Right lung (tissue), 2 donors: ENCODE measurements at regions not wholly inside any gene's neighbourhood (a gene's known extent, or its start where the extent isn't known, plus 50 kb on each side); places are given as distances from the start of the nearest gene placed in this dataset.
A peak's percentile ranks its signal among the peaks of the same experiment; 100 is the strongest.
"Not testable (repeated sequence)": the region's sequence is repeated elsewhere in the genome, so short reads cannot be mapped to it uniquely, and the experiment has no call there.

ENCODE experiments used
- DNase-seq, 2 donors: peaks; one replicate each; pipeline ENCODE4 v3.0.0-alpha.2; 2013

- not testable (repeated sequence) for DNase-seq
Measured at GRCh38 chr10:94124147-94124546, 130.4 kb downstream of the PLCE1 start.

- not testable (repeated sequence) for DNase-seq
Measured at GRCh38 chr10:94125268-94125667, 131.5 kb downstream of the PLCE1 start.

DNA sequence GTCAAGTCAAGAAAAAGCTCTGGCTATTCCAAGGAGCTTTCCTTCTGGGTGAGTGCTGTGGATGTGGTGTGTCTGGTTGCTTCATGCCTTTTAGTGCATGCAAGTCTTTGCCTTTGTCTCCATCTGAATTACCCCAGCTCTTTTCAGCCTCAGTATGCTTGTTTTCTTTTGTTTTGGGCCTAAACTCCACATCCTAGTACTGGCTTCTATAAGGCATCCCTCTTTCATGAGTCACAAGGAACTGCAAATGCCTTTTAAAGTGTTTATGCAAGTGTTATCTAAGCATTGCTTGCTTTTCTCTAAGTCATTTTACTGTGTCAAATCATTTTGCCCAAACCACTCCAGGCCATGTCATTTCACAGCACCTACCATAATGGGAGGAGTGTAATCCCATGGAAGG is 132.1 kb downstream of the PLCE1 start:
- DNase-seq: no peak

- no peak for DNase-seq
Measured at GRCh38 chr10:94129393-94130130, 135.8 kb downstream of the PLCE1 start.

DNA sequence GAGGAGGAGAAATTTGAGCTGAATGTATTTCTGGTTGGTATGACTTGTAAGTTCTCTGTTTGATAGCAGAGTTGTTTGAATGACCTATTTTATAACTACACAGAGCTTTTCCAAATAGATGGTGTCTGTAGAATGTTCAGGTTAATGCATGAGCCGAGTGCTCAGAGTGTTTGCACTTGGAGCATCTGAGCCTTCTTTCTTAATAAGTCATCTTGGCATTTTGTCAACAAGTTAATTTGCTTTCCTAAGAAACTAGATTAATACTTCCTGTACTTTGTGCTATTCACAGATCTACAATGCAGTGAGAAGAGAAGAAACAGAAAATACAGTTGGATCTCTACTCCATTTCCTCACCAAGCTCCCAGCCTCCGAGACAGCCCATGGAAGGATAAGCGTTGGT is 138.2 kb downstream of the PLCE1 start:
- no peak for DNase-seq

DNA sequence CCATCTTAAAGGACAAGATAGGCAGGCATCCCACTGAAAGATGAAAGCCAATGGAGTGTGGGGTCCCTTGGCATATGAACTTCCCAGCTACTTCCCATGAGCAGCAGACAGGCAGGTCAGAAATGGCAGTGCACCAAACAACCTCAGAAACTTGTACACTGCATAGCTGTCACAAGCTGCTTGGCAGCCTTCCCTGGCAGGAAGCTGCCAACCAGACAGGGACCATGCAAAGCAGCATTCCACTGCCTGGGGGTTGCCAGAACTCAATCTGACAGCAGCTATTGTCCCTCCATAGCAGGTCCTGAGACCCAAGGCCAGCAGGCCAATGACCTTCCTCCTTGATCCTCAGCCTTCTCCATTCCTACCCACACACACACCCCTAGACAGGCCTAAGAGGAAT is 139.5 kb downstream of the PLCE1 start:
- no peak for DNase-seq

DNA sequence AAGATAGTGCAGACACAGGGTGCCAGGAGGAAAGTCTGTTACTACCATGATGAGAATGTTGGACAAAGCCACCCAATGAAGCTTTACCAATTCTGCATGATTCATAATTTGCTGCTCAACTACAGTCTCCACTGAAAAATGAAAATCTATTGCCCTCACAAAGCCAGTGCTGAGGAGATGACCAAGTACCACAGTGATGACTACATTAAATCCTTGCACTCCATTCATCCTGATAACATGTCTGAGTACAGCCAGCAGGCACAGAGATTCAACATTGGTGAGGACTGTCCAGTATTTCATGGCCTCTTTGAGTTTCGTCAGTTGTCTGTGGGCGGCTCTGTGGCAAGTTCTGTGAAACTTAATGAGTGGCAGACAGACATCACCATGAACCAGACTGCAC is 144.0 kb downstream of the PLCE1 start:
- no peak for DNase-seq

DNA sequence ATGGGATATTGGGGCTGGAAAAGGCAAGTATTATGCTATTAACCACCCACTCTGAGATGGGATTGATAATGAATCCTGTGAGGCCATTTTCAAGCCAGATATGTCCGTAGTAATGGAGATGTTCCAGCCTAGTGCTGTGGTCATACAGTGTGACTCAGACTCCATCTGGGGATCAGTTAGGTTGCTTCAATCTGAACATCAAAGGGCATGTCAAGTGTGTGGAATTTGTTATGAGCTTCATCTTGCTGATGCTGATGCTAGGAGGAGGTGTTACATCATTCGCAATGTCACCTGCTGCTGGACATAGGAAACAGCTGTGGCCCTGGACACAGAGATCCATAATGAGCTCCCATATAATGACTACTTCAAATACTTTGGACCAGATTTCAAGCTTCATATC is 144.7 kb downstream of the PLCE1 start:
- DNase-seq: no peak

DNA sequence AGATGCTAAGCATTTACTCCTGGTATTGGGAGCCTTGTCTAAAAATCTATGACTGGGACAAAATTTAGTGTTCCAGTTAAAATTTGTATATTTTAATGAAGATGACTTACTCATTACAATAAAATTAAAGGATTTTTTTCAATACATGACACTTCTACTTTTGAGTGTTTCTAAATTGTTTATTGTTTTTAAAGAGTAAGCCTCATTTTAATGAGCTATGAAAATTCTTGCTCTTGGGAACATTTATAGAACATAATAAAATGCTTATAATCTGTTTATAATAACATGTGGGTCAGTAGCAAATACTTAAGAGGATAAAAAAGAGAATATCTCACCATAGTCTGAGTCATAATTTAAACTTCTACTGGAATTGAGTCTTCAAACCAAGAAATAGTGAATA is 149.5 kb downstream of the PLCE1 start:
- DNase-seq: peak in 1 of 2 donors; percentile 40

DNA sequence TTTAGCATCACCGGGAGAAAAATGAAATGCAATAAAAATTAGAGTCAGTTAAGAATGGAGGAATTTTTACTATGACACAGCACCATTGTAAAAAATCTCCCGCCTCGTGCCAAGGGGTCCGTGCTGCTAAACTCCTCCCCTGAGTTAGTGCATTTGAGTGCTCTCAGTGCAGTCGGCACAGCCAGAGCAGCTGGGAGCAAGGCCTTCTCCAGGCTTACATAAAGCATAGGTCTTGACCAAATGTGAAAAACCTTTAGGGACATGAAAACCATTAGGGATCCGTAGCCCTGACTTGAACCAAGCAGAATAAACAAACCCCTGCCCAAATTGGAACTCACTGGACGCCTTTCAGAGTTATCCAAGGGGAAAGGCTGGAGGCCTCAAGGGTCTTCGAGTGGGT is 152.6 kb downstream of the PLCE1 start:
- no peak for DNase-seq

- no peak for DNase-seq
Measured at GRCh38 chr10:94146746-94147145, 153.0 kb downstream of the PLCE1 start.

GRCh38 chr10:94149702-94150101 is 156.0 kb downstream of the PLCE1 start:
- no peak for DNase-seq

GRCh38 chr10:94150541-94151184 is 156.9 kb downstream of the PLCE1 start:
- DNase-seq: no peak

DNA sequence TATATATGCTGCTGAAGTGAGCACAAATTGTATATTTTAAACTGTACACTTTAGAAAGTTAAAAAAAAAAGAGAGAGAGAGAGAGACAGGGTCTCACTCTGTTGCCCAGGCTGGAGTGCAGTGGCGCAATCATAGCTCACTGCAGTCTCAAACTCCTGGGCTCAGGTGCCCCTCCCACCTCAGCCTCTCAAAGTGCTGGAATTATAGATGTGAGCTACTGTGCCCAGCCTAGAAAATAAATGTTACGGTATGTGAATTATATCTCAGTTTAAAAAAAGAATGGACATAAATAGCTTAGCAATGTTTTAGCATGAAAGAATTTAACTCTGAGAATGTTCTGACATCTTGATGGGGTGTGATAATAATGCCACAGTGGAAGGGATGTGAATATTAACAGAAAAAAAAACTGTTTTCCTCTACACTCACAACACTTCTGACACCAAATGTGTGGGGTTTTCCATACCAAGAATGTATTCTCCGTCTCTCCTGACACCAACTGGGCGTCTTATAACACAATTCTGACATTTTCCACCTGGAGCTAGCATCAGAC is 162.1 kb downstream of the PLCE1 start:
- DNase-seq: no peak

- no peak for DNase-seq
Measured at GRCh38 chr10:94156453-94156852, 162.7 kb downstream of the PLCE1 start.

- DNase-seq: not testable (repeated sequence)
Measured at GRCh38 chr10:94165158-94165611, 171.5 kb downstream of the PLCE1 start.

GRCh38 chr10:94172332-94172731 is 178.6 kb downstream of the PLCE1 start:
- DNase-seq: no peak

GRCh38 chr10:94173594-94173993 is 179.9 kb downstream of the PLCE1 start:
- no peak for DNase-seq

- no peak for DNase-seq
Measured at GRCh38 chr10:94174838-94175237, 181.1 kb downstream of the PLCE1 start.

DNA sequence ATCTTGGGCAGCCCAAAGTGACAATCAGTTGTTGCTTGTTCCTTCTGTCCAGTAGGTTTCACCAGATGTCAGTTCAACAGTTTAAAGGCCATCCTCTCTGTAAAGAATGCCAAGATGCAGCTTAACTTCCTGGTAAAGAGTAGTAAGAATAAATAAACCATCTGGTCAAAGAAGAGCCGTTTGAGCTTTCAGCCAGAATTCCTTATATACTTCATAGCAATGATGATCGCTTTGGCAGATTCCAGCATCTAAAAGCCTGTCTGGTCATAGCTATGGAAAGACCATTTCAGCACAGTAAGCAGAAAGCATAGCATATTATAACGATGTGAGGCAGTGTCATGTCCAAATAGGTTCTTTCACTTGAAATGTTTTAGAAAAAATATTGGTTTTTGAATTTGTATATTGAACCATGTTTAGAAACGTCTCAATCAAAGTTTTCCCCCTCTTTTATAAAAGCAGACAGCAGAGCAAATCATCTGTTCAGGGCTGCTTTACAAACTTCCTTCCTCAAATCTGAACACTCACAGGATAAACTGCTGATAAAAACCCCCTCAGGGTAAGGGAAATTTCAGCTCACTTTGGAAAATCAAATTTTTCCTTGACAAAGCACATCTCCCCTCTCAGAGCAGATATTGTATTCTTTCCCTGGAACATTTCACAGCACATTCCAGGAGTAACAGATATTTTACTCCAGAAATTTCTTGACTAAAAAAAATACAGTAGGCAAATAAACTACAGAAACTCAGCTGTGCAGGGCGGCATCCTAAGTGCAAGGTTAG is 184.1 kb downstream of the NOC3L start:
- DNase-seq: peak; percentile 42 to 65

DNA sequence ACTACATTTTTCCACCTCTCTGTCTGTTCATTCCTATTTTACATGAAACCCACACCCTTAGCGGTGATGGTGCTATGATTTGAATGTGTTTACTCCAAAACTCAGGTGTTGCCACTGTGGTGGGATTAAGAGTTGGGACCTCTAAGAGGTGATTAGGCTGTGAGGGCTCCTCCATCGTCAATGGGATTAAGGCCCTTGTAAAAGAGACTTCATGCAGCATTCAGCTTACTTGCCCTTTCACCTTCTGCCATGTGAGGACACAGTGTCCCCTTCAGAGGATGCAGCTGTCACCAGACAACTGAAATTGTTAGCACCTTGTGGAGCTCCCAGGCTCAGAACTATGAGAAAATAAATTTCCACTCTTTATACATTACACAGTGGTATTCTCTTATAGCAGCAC is 182.2 kb downstream of the NOC3L start:
- DNase-seq: no peak

DNA sequence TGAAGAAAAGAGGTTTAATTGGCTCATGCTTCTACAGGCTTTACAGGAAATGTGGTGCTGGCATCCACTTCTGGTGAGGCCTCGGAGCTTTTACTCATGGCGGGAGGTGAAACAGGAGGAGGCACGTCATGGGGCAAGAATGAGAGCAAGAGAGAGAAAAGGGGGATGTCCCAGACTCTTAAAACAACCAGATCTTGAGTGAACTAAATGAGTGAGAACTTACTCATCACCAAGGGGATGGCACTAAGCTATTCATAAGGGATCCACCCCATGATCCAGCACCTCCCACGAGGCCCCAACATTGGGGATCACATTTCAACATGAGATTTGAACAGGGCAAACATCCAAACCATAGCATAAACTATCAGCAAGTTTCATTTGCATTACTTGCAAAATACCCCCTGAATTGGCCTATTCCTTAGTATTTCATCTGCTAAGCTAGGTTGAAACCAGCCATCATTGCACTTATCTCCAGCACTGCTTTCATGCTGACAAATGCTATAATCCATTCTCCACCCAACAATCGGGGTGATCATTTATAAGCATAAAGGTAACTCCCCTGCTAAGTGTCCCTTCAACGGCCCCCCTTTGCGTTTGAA is 179.0 kb downstream of the NOC3L start:
- DNase-seq: no peak
